ENCODE measurements at regions not wholly inside any gene's neighbourhood (a gene's known extent, or its start where the extent isn't known, plus 50 kb on each side); places are given as distances from the start of the nearest gene placed in this dataset.

GRCh38 chr1:209218113-209218512 lies 365.4 kb upstream of the CAMK1G start:
- no peak for TF ChIP-seq CTCF (IDR thresholded peaks at IDR 0.05)
- no peak for TF ChIP-seq POLR2A (IDR thresholded peaks at IDR 0.05; ENCODE audit: low read depth)
- TF ChIP-seq POLR2AphosphoS5 (IDR thresholded peaks at IDR 0.05): no peak
- no peak for TF ChIP-seq EP300 (IDR thresholded peaks at IDR 0.05)
